ENCODE measurements at regions not wholly inside any gene's neighbourhood (a gene's known extent, or its start where the extent isn't known, plus 50 kb on each side); places are given as distances from the start of the nearest gene placed in this dataset.

- TF ChIP-seq CTCF (IDR thresholded peaks at IDR 0.05) (no peak), POLR2A (IDR thresholded peaks at IDR 0.05) (no peak)
Observed at GRCh38 chrX:131958724-131959123, 64.4 kb upstream of the STK26 start.
